GM19455 (cell line): ENCODE measurements at regions not wholly inside any gene's neighbourhood (a gene's known extent, or its start where the extent isn't known, plus 50 kb on each side); places are given as distances from the start of the nearest gene placed in this dataset.
"Not testable (repeated sequence)": the region's sequence is repeated elsewhere in the genome, so short reads cannot be mapped to it uniquely, and the experiment has no call there.

Source experiments
- ATAC-seq: cut with Tn5 transposase; IDR thresholded peaks from one replicate; pipeline ENCODE4 v1.9.1; 2021; ENCODE audit not compliant: unreplicated experiment

GRCh38 chr2:53379547-53379946, 388.1 kb upstream of the CHAC2 start:
- ATAC-seq: no peak

DNA sequence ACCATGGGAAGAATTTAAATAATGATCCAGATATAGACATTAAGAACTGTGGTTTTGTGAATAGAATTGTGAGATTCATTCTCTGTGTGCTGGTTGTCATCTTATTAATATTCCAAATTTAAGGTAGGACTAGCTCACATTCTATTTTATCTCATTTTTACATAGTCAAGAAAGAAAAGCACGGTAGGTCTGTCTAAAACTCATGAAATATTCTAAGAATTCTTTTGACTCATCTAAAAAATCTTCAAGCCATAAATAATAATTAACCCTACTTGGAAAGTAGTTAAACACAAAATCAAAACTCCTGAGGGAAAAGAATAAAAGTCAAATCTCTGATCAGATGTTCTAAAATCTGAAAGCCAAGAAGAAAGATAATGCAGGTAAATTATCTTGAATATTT, 388.8 kb upstream of the CHAC2 start:
- ATAC-seq: no peak

DNA sequence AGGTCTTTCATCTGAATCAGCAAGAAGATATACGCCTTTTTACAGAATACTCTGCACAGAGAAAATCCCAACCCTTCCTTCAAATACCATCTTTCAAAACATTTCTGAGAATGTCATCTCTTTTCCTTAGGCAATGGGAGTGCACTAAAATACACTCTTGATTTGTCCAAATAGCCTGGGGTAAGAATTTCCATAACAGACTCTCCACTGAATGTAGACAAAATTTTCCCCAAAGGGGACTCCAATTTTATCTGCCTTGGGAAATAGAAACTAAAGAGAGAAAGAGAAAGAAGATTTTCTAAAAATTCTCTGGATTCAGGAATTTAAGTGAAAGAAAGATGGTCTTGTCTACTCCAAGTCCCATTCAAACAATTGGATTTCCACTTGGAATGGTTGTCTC, 394.5 kb upstream of the CHAC2 start:
- ATAC-seq: no peak

DNA sequence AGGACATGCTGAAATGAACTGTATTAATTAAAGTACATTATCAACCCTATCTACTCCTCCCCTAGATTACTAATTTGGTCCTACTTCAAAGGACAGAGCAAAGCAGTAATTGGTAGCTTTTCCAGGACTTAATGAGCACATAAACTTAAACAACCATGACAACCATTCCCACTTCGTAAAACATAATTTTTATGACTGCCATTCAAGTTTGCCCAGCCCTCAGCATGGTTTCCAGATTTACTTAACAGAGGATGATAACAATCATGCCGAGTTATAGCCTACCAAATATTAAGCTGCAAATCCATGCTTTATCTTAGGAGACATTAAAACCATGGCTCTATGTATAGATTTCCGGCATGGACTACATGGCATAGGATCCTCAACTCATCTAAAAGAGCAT, 401.1 kb upstream of the CHAC2 start:
- no peak for ATAC-seq

- ATAC-seq: no peak
These were observed 404.7 kb upstream of the CHAC2 start for GRCh38 chr2:53362934-53363333.

DNA sequence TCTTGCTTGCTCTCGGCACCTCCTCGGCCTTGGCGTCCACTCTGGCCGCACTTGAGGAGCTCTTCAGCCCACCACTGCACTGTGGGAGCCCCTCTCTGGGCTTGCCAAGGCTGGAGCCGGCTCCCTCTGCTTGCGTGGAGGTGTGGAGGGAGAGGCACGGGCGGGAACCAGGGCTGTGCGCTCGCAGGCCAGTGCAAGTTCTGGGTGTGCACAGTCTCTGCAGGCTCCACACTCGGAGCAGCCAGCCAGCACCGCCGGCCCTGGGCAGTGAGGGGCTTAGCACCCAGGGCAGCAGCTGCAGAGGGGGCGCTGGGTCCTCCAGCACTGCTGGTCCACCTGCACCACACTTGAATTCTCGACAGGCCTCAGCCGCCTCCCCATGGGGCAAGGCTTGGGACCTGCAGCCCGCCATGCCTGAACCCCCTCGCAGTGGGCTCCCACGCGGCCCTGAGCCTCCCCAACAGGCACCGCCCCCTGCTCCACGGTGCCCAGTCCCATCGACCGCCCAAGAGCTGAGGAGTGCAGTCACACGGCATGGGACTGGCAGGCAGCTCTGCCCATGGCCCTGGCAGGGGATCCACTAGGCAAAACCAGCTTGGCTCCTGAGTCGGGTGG, 411.2 kb upstream of the CHAC2 start:
- no peak for ATAC-seq

GRCh38 chr2:53353135-53354114, 414.2 kb upstream of the CHAC2 start:
- ATAC-seq: no peak

DNA sequence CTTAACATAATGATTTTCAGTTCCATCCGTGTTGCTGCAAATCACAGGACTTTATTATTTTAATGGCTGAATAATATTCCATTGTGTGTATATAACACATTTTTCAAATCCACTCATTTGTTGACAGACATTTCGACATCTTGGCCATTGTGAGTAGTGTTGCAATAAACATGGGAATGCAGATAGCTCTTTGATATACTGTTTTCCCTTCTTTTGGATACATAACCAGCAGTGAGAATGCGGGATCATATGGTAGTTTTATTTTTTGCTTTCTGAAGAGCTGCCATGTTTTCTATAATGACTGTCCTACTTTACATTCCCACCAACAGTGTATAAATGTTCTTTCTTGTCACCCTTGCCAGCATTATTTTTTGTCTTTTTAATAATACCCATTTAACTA, 420.3 kb upstream of the CHAC2 start:
- no peak for ATAC-seq

DNA sequence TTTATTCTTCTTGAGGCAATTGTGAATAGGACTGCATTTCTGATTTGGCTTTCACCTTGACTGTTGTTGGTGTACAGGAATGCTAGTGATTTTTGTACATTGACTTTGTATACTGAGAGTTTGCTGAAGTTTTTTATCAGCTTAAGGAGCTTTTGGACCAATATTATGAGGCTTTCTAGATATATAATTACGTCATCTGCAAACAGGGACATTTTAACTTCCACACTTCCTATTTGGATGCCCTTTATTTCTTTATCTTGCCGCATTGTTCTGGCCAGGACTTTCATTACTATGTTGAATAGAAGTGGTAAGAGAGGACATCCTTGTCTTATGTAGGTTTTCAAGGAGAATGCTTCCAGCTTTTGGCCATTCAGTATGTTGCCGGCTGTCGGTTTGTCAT, 425.4 kb upstream of the CHAC2 start:
- no peak for ATAC-seq

DNA sequence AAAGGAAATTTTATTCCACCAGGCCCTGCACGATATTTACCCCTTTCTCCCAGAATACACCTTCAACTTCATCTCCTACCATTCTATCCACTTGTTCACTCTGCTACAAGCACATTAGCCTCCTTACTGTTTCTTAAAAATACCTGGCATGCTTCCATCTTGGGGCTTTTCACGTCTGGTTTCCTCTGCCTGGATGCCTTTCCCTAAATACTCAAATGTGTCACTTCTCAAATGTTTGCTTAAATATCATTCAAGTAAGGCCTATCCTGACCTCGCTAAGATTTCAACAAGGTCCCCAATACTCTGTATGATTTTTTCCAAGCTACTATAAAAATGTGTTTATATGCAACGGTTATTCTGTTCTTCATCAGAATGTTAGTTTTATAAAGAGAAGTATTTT, 433.0 kb upstream of the CHAC2 start:
- no peak for ATAC-seq

GRCh38 chr2:53331667-53332066, 435.9 kb upstream of the CHAC2 start:
- no peak for ATAC-seq

- no peak for ATAC-seq
These were observed 449.7 kb upstream of the CHAC2 start for GRCh38 chr2:53317861-53318260.

GRCh38 chr2:53315149-53315548, 452.5 kb upstream of the CHAC2 start:
- no peak for ATAC-seq

DNA sequence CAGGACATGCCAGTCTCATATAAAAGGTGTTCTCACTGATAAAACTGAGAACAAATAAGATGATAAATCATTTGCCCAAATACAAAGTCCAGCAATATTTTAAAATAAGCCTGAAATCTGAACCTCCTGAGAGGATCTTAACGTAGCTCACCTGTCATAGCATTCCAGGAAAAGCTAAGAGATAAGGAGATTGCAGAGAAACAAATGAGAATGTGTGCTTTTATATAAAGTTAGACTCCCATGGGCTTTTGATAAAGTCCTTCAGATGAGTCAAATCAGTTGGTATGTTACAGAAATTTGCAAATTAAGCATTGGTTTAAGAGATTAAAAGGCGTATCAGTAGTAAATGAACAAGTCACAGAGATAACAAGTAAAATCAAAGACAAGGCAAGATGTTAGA, 452.9 kb upstream of the CHAC2 start:
- no peak for ATAC-seq

DNA sequence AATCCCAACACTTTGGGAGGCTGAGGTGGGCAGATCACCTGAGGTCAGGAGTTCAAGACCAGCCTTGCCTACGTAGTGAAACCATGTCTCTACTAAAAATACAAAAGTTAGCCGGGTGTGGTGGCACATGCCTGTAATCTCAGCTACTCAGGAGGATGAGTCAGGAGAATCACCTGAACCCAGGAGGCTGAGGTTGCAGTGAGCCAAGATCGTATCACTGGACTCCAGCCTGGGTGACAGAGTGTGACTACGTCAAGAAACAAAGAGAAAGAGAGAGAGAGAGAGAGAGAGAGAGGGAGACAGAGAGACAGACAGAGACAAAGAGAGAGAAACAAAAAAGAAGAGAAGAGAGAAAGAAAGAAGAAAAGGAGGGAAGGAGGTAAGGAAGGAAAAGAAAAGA, 454.0 kb upstream of the CHAC2 start:
- ATAC-seq: not testable (repeated sequence)

GRCh38 chr2:53312721-53313120, 454.9 kb upstream of the CHAC2 start:
- ATAC-seq: no peak

DNA sequence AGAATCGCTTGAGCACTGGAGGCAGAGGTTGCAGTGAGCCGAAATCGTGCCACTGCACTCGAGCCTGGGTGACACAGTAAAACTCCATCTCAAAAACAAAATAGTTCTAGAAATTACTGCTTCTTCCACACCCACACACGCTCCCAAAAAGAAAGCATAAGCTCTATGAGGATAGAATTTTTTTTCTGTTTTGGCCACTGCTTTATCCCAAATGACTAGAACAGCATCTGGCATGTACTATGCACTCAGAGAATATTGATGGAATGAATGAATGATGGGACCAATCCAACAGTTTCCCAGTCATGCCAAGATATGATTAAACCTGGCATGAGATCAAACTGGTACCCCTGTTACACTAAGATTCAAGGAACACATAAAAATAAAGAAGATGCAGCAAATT, 455.4 kb upstream of the CHAC2 start:
- ATAC-seq: no peak

DNA sequence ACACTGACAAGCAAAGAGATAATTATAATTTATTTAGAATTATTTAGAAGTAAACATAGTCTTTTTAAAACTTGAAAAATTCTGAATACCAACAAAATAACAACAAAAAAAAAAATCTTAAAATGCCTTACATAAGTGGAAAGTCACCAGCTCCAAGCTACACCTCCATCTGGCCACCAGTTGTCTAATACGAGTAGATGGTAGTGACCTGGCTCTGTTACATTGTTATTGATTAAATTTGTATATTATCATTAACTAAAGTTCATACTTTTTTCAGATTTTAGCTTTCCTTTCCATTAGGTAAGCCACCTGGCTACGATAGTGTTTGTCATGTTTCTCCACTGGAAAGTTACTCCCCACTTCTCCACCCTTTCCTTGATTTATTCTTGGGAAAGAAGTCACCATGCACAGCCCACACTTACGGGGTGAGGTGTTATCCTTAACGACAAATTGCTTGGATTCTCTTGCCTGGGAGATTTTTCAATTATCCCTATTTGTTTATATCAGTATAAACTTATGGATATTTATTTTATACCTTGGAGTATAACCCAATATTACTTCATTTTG, 464.5 kb upstream of the CHAC2 start:
- no peak for ATAC-seq

DNA sequence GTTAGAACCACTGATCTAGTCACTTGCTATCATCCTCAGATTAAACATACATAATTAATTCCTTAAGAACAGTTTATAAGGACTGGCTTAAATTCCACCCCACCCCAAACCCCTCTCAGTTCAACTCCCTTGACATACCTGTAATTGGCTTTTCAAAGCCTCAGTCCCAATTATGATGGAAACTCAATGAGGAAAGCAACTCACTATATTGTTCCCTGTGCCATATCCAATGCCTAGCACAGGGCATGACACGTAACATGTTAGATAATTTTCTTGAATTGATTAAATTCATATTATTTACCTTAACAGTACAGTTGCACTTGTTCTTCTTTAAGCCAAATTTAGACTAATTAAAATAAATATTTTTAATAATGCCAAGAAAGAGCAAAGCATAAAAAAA, 465.1 kb upstream of the CHAC2 start:
- ATAC-seq: no peak

DNA sequence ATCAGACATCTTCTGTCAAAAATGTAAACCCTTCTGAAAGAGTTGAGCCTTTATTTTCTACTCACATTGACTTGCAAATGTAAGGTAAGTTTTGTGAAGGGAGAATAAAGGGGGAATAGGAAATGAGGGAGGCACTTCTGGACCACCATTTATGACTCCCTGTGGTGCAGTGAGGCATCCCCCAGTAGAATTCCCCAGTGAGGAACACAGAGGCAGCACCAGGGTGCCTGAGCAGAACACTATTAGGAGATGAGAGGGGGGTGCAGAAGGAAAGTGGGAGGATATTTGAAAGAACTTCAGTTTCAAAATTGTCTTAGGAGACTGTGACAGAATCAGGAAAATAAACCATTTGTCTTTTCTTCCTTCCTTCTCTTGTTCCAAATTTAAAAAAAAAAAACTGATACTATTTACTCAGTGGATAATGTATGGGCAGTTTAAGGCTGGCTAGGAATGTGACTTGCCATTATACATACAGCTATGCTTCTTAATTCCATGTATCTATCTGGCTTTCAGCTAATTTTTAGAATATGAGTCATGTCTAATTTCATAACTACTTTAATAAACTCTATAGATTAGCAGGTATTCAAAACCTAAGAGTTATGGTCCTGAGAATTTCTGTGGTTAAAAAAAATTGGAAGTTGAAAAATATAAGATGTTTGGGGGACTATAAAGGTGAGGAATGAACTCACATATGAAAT, 478.1 kb upstream of the CHAC2 start:
- ATAC-seq: no peak

DNA sequence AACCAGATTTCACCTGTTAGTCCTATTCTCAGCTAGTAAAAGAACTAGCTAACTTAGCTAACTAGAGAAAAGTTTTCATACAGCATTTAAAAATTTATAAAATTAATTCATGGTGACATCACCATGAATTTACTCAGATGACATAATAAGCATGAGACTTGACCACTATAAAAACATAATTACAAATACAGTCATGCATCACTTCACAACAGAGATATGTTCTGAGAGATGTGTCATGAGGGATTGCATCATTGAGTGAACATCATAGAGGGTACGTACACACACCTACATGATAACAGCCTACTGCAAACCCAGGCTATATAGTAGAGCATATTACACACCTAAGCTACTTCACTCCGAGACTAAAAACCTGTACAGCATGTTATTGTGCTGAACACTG, 481.3 kb upstream of the CHAC2 start:
- no peak for ATAC-seq

- no peak for ATAC-seq
These were observed 491.9 kb upstream of the CHAC2 start for GRCh38 chr2:53275743-53276142.
